GM21447 (cell line): ENCODE measurements at regions not wholly inside any gene's neighbourhood (a gene's known extent, or its start where the extent isn't known, plus 50 kb on each side); places are given as distances from the start of the nearest gene placed in this dataset.
"Not testable (repeated sequence)": the region's sequence is repeated elsewhere in the genome, so short reads cannot be mapped to it uniquely, and the experiment has no call there.

ENCODE experiments used
- ATAC-seq: cut with Tn5 transposase; IDR thresholded peaks from one replicate; pipeline ENCODE4 v1.9.1; 2021; ENCODE audit not compliant: unreplicated experiment

DNA sequence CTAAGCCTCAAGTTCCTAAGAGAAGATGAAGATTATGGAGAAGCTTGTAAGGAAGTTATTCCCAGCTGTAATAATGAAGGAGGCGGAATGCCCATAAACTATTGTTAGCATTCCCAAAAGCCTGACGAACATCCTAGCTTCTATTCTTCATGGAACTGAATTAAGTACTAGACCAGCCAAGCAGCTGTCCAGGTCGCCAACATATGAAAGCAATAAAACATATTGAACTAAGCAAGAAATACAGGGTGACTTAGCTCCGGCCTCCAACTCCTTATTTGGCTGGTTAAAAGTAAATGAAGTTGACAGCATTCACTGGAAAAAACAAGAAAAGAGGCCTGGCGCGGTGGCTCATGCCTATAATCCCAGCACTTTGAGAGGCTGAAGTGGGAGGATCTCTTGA lies 174.0 kb upstream of the TPM1 start:
- no peak for ATAC-seq

DNA sequence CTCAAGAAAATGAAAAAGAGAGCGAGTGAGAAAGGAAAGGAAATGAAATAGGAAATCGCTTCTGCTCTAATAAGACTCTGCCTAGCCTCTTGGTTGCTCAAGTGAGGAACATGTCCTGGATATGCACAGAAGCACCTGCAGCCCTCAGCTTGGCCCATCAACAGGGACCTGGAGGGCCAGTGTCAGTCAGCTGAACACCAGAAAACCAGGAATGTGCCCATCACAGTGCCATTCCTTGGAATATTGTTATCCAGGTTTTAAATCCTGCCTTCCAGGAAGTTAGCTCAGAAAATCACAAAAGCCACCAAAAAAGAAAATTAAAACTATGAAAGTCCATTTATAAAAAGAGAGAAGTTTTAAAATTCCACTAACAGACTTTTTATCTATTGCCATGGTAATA lies 173.4 kb upstream of the TPM1 start:
- ATAC-seq, result no peak

DNA sequence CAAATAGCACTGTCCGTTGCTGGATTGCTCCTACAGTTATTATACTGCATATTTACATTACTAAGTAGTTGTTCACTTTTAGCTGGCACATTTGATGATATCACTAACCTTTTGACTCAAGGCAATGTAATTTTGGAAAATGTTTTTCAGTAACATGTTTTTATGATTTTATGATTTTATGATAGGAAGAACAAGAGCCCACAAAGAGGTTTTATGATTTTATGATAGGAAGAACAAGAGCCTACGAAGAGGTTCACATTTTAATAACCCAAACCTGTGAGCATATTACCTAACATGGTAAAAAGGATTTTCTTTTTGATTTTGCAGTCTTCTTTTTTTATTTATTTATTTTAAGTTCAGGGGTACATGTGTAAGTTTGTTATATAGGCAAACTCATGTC lies 172.3 kb upstream of the TPM1 start:
- ATAC-seq, result no peak

DNA sequence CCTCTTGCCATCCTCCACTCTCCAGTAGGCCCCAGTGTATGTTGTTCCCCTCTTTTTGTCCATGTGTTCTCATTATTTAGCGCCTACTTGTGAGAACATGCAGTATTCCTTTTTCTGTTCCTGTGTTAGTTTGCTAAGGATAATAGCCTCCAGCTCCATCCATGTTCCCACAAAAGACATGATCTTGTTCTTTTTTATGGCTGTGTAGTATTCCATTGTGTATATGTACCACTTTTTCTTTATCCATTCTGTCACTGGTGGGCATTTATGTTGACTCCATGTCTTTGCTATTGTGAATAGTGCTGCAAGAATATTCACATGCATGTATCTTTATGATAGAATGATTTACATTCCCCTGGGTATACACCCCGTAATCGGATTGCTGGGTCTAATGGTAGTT lies 171.8 kb upstream of the TPM1 start:
- not testable (repeated sequence) for ATAC-seq

DNA sequence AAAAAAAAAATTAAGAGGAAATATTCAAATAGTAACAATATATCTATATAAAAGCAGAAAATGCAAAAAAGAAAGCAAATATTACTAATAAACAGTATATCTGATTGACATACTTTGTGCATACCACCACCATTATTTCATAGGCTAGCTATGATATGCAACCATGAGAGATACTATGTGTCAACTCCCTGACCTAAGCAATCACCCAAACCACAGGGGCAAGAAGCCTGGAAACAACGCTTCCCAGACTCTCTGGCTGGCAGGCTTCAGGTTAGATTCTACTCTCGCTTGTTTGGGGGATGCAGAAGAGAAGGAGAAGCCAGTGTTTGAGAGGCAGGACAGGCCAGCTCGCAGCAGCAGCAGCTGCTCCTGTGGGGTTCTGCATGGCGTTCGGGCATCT lies 169.3 kb upstream of the TPM1 start:
- ATAC-seq, result no peak

DNA sequence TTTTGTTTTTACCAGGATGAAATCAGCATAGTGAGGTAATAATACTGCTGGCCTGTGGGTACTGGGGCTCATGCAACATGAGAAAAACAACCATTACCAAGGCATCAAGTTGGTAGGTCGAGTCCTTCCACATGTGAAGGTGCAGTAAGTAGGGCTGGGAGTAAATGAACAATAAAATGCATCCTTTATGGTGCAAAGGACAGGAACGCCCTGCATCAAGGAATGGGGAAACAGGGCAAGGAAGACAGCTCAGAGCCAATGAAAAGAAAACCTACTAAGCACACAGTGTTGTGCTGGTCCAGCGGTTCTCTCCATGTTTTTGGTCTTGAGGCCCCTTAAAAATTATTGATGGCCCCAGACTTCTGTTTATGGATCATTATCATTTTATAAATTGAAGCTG lies 168.5 kb upstream of the TPM1 start:
- no peak for ATAC-seq

DNA sequence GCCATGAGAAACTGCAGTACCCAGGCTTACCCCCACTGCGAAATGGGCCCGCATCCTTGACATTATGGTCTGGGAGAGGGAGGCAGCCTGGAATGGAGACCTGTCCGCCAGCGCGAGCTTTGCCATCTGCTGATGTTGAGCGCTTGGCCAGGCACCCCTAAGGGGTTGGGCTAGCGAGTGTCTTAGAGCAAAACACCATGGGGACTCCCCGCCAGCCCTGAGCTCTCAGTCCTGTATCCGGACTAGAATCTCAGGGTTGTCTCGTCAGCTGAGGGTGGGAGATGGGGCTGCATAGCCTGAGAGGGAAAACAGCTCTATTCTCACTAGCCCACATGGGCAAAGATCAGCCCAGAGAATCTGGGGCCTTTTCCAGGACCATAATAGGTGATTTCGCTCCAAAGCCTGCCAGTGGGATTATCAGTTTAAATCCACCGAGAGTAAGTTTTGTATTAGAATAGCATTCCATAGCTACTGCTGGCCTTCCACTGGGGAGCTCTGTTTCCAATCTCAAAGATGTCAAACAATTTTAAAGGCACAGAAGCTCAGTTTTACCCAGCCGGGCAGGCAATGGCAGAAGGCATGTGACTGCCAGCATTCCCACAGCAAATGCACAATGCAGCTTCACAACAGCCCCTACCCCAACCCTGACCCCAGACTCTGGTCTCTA lies 167.5 kb upstream of the TPM1 start:
- ATAC-seq, result no peak

DNA sequence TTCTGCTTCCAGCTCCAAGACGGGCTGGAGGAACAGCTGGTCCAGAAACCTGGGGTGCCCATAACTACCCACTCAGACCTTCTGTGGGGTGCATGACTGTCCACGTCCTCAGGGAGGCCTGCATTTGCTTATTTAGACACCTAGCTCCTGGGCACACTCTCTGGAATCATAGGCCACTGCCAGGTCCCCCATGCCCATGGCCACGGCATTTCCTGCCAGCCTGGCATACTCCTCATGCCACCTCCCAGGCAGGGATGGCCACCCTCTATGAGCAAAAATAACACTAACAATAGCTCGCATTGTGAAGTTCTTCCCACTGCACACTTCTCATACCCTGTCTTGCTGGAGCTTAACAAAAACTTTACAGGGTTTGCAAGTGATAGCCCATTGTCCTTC lies 166.9 kb upstream of the TPM1 start:
- ATAC-seq, result no peak

DNA sequence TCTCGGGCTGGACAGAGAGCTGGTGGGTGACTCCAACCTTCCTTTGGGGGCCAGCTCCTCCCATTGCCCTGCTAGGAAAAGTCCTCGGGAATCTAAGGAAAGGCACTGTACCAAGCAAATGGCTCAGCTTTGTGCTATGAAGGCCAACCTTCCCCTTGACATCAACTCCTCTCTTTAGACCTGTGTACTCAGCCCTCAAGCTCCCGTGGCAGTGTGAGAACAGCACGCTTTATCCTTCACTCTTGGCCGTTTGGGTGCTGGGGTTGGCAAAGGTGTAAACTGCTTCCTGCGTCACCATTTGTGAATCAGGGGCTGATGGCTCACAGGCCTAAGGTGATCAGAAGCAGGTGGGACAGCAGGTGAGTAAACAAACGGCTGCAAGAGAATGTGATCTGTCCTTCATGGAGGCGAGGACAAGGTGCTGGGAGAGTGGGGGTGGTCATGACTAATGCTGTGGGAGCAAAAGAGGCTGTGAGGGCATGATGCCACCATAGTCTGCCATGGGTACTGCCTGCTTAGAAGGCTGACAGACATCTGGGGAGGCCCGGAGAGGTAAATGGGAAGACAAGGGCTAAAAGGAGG lies 165.2 kb upstream of the TPM1 start:
- ATAC-seq, result no peak

DNA sequence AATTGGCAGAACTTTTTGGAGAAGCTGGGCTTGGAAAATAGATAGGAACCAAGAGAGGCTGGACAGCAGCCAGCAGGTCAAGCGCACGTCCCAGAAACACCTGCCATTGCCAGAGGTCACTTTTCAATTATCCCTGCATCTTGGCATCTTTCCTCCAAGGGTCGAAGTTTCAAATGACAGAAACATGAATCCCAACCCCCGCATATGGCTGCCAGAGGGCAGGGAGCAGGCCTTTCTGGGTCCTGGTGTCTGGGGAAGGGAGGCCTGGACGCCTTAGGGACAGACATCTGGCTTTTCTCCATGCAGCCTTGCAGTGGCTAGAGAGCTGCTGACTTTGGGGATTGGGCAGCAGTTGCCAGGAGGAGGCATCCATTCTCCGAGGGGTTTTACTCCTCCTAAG lies 164.5 kb upstream of the TPM1 start:
- no peak for ATAC-seq

DNA sequence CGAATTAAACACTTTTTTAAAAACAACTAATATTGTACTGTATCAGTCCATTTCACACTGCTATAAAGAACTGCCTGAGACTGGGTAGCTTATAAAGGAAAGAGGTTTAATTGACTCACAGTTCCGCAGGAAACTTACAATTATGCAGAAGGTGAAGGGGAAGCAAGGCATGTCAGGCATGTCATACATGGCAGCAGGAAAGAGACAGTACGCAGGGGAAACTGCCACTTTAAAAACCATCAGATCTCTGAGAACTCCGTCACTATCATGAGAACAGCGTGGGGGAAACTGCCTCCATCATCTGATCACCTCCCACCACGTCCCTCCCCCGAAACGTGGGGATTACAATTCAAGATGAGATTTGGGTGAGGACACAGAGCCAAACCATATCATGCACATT lies 162.8 kb upstream of the TPM1 start:
- no peak for ATAC-seq

DNA sequence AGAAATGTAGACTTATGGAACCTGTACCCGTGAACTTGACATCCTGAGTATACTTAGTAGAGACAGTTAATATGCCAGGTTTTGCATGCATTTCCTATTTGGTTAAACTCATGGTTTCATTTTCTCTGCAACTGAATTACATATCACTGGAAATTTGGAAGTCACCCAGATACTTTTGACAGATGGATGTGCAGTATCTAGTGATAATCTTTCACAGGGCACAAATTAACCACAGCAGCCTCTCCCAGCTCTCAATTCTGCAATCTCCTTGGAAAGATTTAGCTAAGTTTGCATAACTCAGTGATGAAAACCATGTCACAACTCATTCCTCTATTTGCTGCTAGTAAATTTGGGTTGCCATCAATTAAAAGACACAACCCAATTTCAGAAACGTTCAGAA lies 162.3 kb upstream of the TPM1 start:
- no peak for ATAC-seq

DNA sequence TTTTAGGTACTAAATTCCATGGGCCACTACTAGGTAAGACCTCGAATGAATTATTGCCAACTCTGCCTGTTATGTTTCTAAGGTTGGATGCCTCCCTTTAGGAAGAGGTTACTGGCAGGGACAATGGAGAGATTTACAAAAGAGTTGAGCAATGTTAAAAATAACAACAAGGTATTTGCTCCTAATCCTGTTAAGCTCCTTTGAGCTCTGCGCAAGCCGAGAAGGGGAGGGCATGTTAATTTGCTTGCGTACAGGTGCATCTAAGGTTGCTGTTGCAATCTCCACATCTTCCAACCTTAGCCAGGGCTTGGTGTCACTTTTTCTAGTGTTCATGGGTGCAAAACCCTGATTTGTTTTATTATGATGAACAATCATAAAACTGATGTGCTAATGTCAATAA lies 161.5 kb upstream of the TPM1 start:
- no peak for ATAC-seq

DNA sequence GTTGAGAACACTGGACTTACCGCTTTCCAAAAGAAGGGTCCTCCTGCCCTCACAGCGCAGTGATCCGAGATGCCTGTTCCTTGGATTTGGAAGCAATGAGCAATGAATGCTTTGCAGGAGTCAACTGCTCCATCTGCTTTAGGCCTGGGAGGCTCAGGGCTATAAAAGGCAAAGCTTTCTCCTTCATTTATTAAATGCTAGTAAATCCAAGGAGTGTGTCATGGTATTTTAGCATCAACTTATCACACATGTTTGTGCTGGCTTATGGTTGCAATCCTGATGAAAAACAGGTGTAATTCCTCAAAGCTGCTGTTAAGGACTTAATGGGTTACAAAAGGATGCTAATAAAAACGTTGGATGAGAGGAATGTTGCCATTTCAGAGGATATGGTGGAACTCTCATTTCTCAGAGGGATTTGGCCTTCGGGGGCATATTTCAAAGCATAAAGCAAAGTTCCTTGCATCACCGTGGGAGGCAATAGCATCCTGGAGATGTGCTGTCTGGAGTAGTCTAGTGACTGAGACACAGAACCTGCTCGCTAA lies 158.5 kb upstream of the TPM1 start:
- ATAC-seq, result no peak

DNA sequence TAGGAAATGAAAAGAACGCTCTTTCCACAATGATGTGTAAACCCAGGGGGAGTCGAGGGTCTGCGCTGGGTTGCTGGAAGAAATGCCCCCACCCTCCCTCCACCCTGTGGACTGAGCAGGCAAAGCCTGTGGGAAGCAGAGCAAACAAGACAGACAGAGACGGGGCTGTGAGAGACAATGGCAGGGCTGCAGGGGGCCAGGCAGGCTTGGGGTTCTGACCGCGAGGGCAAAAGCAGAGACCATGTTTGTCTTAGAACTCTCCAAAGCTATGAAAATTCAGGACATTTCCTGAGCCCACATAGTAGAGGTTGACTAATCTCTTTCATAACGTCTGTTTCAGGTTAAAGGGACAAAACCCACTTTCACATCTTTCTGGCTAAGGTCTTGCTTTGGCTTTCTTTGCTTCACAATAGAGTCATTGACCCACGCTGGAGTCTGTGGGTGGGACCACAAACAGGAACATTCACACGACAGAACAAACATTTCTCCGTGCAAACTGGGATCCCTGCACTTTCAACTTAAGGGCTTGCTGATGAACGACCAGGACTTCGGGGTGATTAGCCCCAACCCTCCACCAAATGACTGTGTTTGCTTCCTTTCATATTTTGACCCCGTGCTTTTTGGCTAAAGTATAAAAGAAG lies 156.0 kb upstream of the TPM1 start:
- ATAC-seq, result no peak

DNA sequence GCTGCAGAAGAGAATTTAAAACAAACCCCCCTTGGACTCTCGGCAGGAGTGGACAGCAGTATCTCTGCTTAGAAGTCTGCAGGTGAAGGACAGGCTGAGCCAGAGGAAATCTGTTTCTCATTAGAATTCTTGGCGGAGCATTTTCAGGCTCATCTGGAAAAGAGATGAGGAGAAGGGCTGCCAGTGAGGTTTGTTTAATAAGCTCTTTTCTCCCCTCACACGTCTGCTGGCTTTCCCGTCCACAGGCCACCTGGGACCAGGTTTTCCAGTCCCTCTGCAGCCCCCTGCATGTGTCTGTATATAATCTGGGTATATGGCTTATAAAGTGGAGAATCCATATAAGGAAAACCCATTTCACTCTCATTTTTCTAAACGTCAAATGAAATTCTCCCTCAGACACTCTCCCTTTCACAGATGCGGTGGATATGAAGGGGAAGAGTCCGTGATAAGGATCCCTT lies 155.4 kb upstream of the TPM1 start:
- no peak for ATAC-seq

DNA sequence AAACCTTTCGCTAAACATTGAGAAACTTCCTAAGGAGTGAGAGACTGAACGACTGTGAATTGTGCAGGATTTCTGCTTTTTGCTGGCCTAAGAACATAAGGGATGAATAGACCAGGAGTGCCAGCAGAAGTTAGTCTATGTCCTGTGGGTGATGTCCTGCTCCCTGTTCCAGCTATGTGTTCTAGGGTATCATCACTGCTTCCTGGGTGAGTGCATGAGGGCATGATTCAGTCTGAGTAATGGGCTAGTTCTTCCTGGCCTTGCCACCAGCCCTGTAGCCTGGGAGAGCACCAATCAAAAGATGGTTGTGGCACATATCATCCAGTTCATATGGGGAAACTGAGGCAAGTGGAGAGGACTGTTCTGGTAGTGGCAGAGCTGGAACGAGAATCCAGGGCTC lies 153.9 kb upstream of the TPM1 start:
- ATAC-seq, result no peak

DNA sequence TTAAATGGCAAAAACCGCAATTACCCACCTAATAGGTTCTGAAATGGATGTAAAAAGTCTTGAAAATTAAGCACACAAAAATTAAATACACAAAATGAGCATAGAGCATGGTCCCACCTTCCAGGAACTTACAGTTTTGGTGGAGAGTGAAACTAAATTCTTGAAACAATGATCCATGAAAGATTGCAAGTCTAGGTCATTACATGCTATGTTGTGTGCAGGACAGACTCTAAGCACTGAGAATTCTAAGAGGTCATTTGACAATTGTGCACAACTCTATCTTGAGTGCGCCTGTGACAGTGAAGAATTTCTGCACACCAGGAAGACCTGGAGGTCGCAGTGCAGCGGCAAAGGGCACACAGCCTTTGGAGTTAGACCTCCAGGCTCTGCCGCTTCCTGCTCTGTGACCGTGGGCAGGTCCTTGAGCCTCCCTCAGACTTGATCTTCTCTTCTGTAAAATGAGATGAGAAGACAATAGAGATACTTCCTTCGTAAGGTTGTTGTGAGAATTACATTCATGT lies 153.3 kb upstream of the TPM1 start:
- no peak for ATAC-seq

DNA sequence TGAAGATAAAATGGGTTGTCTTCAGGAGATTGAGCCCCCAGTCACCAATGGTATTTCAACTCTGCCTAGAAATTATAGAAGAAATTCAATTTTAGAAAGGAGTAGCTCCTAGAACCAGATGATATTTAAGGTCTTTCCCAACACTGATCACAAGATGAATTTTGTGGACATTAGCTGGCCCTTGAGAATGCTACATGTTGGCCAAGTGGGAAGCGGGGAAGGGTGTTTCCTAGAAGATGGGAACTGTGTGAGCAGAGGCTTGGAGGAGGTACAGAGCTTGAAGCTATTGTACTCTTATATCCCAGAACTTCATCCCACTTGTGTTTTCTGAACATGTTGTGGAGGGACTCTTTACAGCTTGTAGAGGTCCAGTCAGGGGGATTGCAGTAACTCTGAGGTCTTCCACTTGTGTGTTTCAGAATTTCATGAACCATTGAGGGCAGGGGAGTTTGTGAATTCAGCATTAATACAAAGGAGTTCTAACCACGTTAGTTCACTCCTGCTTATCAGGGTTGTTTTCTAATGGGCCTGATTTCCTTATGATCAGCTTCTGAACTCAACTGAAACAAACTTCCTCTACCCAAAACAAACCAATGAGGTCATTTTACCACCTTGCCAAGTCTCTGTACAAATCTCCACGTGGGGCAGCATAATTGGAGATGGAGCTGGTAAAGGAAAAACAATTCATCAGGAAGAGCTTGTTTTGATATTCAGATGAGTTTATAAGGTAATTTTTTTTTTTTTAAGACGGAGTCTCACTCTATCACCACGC lies 152.6 kb upstream of the TPM1 start:
- no peak for ATAC-seq

DNA sequence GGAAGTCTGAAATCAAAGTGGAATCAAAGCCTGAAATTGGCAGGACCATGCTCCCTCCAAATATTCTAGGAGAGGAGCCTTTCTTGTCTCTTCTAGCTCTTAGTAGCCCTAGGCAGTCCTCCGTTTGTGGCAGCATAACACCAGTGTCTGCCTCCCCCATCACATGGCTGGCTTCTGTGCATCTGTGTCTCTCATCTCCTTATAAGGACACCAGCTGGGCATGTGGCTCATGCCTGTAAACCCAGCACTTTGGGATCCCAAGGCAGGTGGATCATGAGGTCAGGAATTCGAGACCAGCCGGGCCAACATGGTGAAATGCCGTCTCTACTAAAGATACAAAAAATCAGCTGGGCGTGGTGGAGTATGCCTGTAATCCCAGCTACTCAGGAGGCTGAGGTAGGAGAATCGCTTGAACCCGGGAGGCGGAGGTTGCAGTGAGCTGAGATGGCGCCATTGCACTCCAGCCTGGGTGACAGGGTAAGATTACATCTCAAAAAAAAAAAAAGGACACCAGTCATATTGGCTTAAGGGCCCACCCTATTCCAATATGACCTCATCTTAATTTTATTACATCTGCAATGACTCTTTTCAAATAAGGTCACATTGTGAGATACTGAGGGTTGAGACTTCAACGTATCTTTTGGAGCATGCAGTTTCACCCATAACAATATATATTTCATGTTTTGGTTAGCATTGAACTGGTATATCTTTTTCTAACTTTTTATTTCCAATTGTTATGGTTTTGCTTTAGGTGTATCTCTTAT lies 148.0 kb upstream of the TPM1 start:
- ATAC-seq, result no peak
